Transverse colon (tissue), 4 donors: ENCODE measurements at regions not wholly inside any gene's neighbourhood (a gene's known extent, or its start where the extent isn't known, plus 50 kb on each side); places are given as distances from the start of the nearest gene placed in this dataset.

ENCODE experiments used
- DNase-seq: peaks from one replicate; pipeline ENCODE4 v3.0.0-alpha.2; 2019
- H3K27ac ChIP-seq, 4 donors: fragments of 200-600 bp; sonication (generic); 2 replicates each; pipeline ENCODE4 v1.5.1; 2016 to 2018; ENCODE audit warnings: inconsistent platforms in 4 of 4
- H3K27me3 ChIP-seq: fragments of 200-600 bp; sonication (generic); 2 replicates; pipeline ENCODE4 v1.5.1; 2017; ENCODE audit warnings: inconsistent platforms
- H3K36me3 ChIP-seq, 4 donors: fragments of 200-600 bp; sonication (generic); 2 replicates each; pipeline ENCODE4 v1.5.1; 2017 to 2019; ENCODE audit warnings: inconsistent platforms in 4 of 4
- H3K4me1 ChIP-seq, 4 donors: fragments of 200-600 bp; sonication (generic); 2 replicates each; pipeline ENCODE4 v1.5.1; 2017 to 2020; ENCODE audit warnings: inconsistent platforms in 4 of 4
- H3K4me3 ChIP-seq, 4 donors: fragments of 200-600 bp; sonication (generic); 1 replicate in 1 of 4; 2 replicates in 3 of 4; pipeline versions ENCODE4 v1.5.1 to v1.6.1; 2017 to 2019; ENCODE audit warnings: inconsistent platforms in 4 of 4
- H3K9me3 ChIP-seq, 2 donors: fragments of 200-600 bp; sonication (generic); 2 replicates each; pipeline ENCODE4 v1.5.1; 2017 to 2019; ENCODE audit warnings: inconsistent platforms in 2 of 2
- CTCF ChIP-seq, 5 experiments: fragments of 200-600 bp in 3 of 5; fragments of 450-650 bp in 2 of 5; sonication (generic) in 3 of 5; IDR thresholded peaks; 1 replicate in 2 of 5; 2 replicates in 3 of 5; pipeline ENCODE4 v1.5.1; 2016 to 2017; ENCODE audit warnings: antibody characterized with exemption in 5 of 5, inconsistent platforms in 3 of 5, mild to moderate bottlenecking in 2 of 5, moderate library complexity in 1 of 5
- EP300 ChIP-seq: sonication (generic); formaldehyde crosslinking; IDR thresholded peaks from one replicate; pipeline ENCODE4 v1.6.1; 2017; ENCODE audit warnings: antibody characterized with exemption, low read depth
- POLR2A ChIP-seq: fragments of 450-650 bp; IDR thresholded peaks from one replicate; pipeline ENCODE4 v1.6.1; 2016; ENCODE audit warnings: antibody characterized with exemption, mild to moderate bottlenecking, moderate library complexity
- POLR2AphosphoS5 ChIP-seq, 3 donors: sonication (generic); formaldehyde crosslinking; IDR thresholded peaks; one replicate each; pipeline ENCODE4 v1.6.1; 2016; ENCODE audit warnings: antibody characterized with exemption in 3 of 3
- WGBS, 2 donors: methylation state at CpG; one replicate each; pipeline ENCODE4 v1.1.5; 2018; ENCODE audit warnings: low coverage in 1 of 2; 5-methylcytosine and 5-hydroxymethylcytosine counted together
- in situ Hi-C, 4 donors: fragments of 200-750 bp; cut with MboI; loops; one replicate each; pipeline versions ENCODE4 v1.15.0 to v1.15.1; 2017; ENCODE audit warnings: low sequenced_read_pairs in 3 of 4, low pct_ligation_motif_present in 1 of 4, low pct_unique_long_range_greater_than_20kb in 1 of 4
- intact Hi-C: fragments of 100-400 bp; cut with DNase I; formaldehyde crosslinking; loops from one replicate; pipeline ENCODE4 v1.15.1; 2023; ENCODE audit warnings: low total_unique reads

- H3K4me1 ChIP-seq = no peaks in the 10 kb centered on the region
- H3K27ac ChIP-seq = no peak overlapping the region
- no peak for DNase-seq
- H3K4me3 ChIP-seq = no peak overlapping the region
- intact Hi-C loops = no loop called here
- H3K36me3 ChIP-seq = no peaks in the 10 kb centered on the region
- no peak for TF ChIP-seq POLR2A
- no peak for TF ChIP-seq EP300
- no peak for TF ChIP-seq POLR2AphosphoS5 (IDR thresholded peaks at IDR 0.05)
- no peak for TF ChIP-seq CTCF (IDR thresholded peaks at IDR 0.05)
- H3K27me3 ChIP-seq = no peaks in the 10 kb centered on the region
- in situ Hi-C loops = no loop called here
- no peaks in the 10 kb centered on the region for H3K9me3 ChIP-seq
- 33 to 51% methylated on average over 2 of the region's 2 CpGs for WGBS, 2 donors
These were observed 356.6 kb upstream of the C9orf72 start for GRCh38 chr9:27929841-27930240.

GRCh38 chr9:27933210-27934025 is 360.1 kb upstream of the C9orf72 start:
- DNase-seq = no peak
- no peak for TF ChIP-seq EP300
- no peak for TF ChIP-seq POLR2AphosphoS5 (IDR thresholded peaks at IDR 0.05)
- TF ChIP-seq CTCF (IDR thresholded peaks at IDR 0.05) = no peak
- no peak for TF ChIP-seq POLR2A
- H3K27me3 ChIP-seq = no peaks in the 10 kb centered on the region
- H3K36me3 ChIP-seq = no peaks in the 10 kb centered on the region
- intact Hi-C loops = no loop called here
- no peak overlapping the region for H3K4me3 ChIP-seq
- no peaks in the 10 kb centered on the region for H3K9me3 ChIP-seq
- H3K27ac ChIP-seq = no peak overlapping the region
- no peaks in the 10 kb centered on the region for H3K4me1 ChIP-seq
- 63 to 67% methylated on average over 5 to 6 of the region's 6 CpGs for WGBS, 2 donors
- in situ Hi-C loops = no loop called here

GRCh38 chr9:27934471-27934870 is 361.2 kb upstream of the C9orf72 start:
- no peak for DNase-seq
- H3K27ac ChIP-seq = no peak overlapping the region
- H3K27me3 ChIP-seq = no peaks in the 10 kb centered on the region
- intact Hi-C loops (no loop called here), in situ Hi-C loops (no loop called here)
- no peaks in the 10 kb centered on the region for H3K4me1 ChIP-seq
- no peak overlapping the region for H3K4me3 ChIP-seq
- H3K36me3 ChIP-seq = no peaks in the 10 kb centered on the region
- no peak for TF ChIP-seq EP300
- TF ChIP-seq POLR2AphosphoS5 (IDR thresholded peaks at IDR 0.05) = no peak
- no peak for TF ChIP-seq CTCF (IDR thresholded peaks at IDR 0.05)
- TF ChIP-seq POLR2A = no peak
- 50 to 64% methylated on average over 4 to 5 of the region's 5 CpGs for WGBS, 2 donors
- H3K9me3 ChIP-seq = no peaks in the 10 kb centered on the region

- H3K9me3 ChIP-seq = no peaks in the 10 kb centered on the region
- intact Hi-C loops (no loop called here), in situ Hi-C loops (no loop called here)
- WGBS, 2 donors = 50 to 53% methylated on average over 1 to 2 of the region's 2 CpGs
- no peaks in the 10 kb centered on the region for H3K27me3 ChIP-seq
- no peaks in the 10 kb centered on the region for H3K4me1 ChIP-seq
- TF ChIP-seq EP300 = no peak
- TF ChIP-seq CTCF (IDR thresholded peaks at IDR 0.05) = no peak
- TF ChIP-seq POLR2A = no peak
- TF ChIP-seq POLR2AphosphoS5 (IDR thresholded peaks at IDR 0.05) = no peak
- no peak overlapping the region for H3K4me3 ChIP-seq
- H3K36me3 ChIP-seq = no peaks in the 10 kb centered on the region
- no peak for DNase-seq
- H3K27ac ChIP-seq = no peak overlapping the region
These were observed 365.9 kb upstream of the C9orf72 start for GRCh38 chr9:27939186-27939585.
